ENCODE measurements at regions not wholly inside any gene's neighbourhood (a gene's known extent, or its start where the extent isn't known, plus 50 kb on each side); places are given as distances from the start of the nearest gene placed in this dataset.

- H3K4me3 ChIP-seq (ENCODE audit: low read depth, low read length): no peak overlapping the region
Observed at GRCh38 chr7:10588084-10588483, 385.6 kb upstream of the PHF14 start.

GRCh38 chr7:10592604-10593003 is 381.1 kb upstream of the PHF14 start:
- H3K4me3 ChIP-seq (ENCODE audit: low read depth, low read length): no peak overlapping the region
- H3K9me3 ChIP-seq (ENCODE audit: severe bottlenecking): no peaks in the 10 kb centered on the region
- H3K27me3 ChIP-seq (ENCODE audit: insufficient read depth, low read depth, severe bottlenecking): no peaks in the 10 kb centered on the region
- TF ChIP-seq CTCF (IDR thresholded peaks at IDR 0.05; ENCODE audit: low read depth, low read length): no peak
- H3K36me3 ChIP-seq: no peaks in the 10 kb centered on the region
- H3K27ac ChIP-seq: no peak overlapping the region
- DNase-seq: no peak

More at GRCh38 chr7:10588084-10588483, 385.6 kb upstream of the PHF14 start:
- no peaks in the 10 kb centered on the region for H3K36me3 ChIP-seq
- no peaks in the 10 kb centered on the region for H3K27me3 ChIP-seq (ENCODE audit: insufficient read depth, low read depth, severe bottlenecking)
- no peak overlapping the region for H3K27ac ChIP-seq
- DNase-seq: no peak
- no peaks in the 10 kb centered on the region for H3K9me3 ChIP-seq (ENCODE audit: severe bottlenecking)
- TF ChIP-seq CTCF (IDR thresholded peaks at IDR 0.05; ENCODE audit: low read depth, low read length): no peak

GRCh38 chr7:10593080-10593479 is 380.6 kb upstream of the PHF14 start:
- Histone ChIP-seq H3K27me3 (ENCODE audit: insufficient read depth, low read depth, severe bottlenecking) (no peaks in the 10 kb centered on the region), H3K27ac (no peak overlapping the region), H3K36me3 (no peaks in the 10 kb centered on the region), H3K9me3 (ENCODE audit: severe bottlenecking) (no peaks in the 10 kb centered on the region), H3K4me3 (ENCODE audit: low read depth, low read length) (no peak overlapping the region)
- TF ChIP-seq CTCF (IDR thresholded peaks at IDR 0.05; ENCODE audit: low read depth, low read length): no peak
- no peak for DNase-seq

- H3K27me3 ChIP-seq (ENCODE audit: insufficient read depth, low read depth, severe bottlenecking): no peaks in the 10 kb centered on the region
- H3K9me3 ChIP-seq (ENCODE audit: severe bottlenecking): no peaks in the 10 kb centered on the region
- no peak for TF ChIP-seq CTCF (IDR thresholded peaks at IDR 0.05; ENCODE audit: low read depth, low read length)
- DNase-seq: no peak
- H3K27ac ChIP-seq: no peak overlapping the region
- no peaks in the 10 kb centered on the region for H3K36me3 ChIP-seq
- no peak overlapping the region for H3K4me3 ChIP-seq (ENCODE audit: low read depth, low read length)
Observed at GRCh38 chr7:10596827-10597226, 376.8 kb upstream of the PHF14 start.

GRCh38 chr7:10604128-10604527 is 369.5 kb upstream of the PHF14 start:
- DNase-seq: no peak
- no peak for TF ChIP-seq CTCF (IDR thresholded peaks at IDR 0.05; ENCODE audit: low read depth, low read length)
- Histone ChIP-seq H3K4me3 (ENCODE audit: low read depth, low read length) (no peak overlapping the region), H3K9me3 (ENCODE audit: severe bottlenecking) (no peaks in the 10 kb centered on the region), H3K27me3 (ENCODE audit: insufficient read depth, low read depth, severe bottlenecking) (no peaks in the 10 kb centered on the region), H3K36me3 (no peaks in the 10 kb centered on the region), H3K27ac (no peak overlapping the region)

- TF ChIP-seq CTCF (IDR thresholded peaks at IDR 0.05; ENCODE audit: low read depth, low read length): no peak
- no peak for DNase-seq
- Histone ChIP-seq H3K4me3 (ENCODE audit: low read depth, low read length) (no peak overlapping the region), H3K27ac (no peak overlapping the region), H3K27me3 (ENCODE audit: insufficient read depth, low read depth, severe bottlenecking) (no peaks in the 10 kb centered on the region), H3K9me3 (ENCODE audit: severe bottlenecking) (no peaks in the 10 kb centered on the region), H3K36me3 (no peaks in the 10 kb centered on the region)
Observed at GRCh38 chr7:10612950-10613349, 360.7 kb upstream of the PHF14 start.
